ENCODE measurements at regions not wholly inside any gene's neighbourhood (a gene's known extent, or its start where the extent isn't known, plus 50 kb on each side); places are given as distances from the start of the nearest gene placed in this dataset.

DNA sequence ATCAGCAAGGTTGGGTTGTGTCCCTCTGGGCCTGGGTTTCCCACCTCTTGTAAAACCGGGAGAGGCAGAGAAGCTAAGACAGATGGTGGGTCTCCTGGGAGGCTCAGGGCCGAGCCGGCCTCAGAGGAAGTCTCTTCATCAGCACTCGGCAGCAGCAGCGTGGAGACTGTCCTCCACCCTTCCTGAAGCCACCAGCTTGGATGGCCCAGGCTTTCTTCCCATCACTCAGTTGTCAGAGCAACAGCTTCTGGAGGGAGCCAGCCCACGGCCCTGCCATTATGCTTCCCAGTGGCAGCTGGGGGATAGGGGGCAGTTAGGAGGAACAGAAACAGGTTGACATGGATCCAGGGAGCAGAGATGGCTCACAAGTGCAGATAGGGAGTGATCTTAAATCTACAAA is 191.0 kb downstream of the KATNAL1 start:
- WGBS (ENCODE audit: insufficient coverage), result 11% methylated on average over 6 of the region's 6 CpGs
- Histone ChIP-seq H3K27me3 (replicated peaks in 1 of 4; ENCODE audit: control extremely low read depth in 1 of 4, control insufficient read depth in 3 of 4, insufficient read depth in 4 of 4, low read length in 3 of 4) (peaks cover 0 to 7% (median 2%) of the 10 kb centered on the region in 4 experiments), H4K20me1 (ENCODE audit: control insufficient read depth, insufficient read depth, low read length, poor library complexity, severe bottlenecking) (no peaks in the 10 kb centered on the region), H3K4me1 (ENCODE audit: control insufficient read depth in 2 of 2, insufficient read depth in 2 of 2, low read length in 2 of 2) (peaks cover 18 to 31% of the 10 kb centered on the region in 2 donors), H3K79me2 (ENCODE audit: control insufficient read depth, insufficient read depth, low read length) (no peaks in the 10 kb centered on the region), H3K4me3 (ENCODE audit: control extremely low read depth in 1 of 5, extremely low read depth in 1 of 5, insufficient read depth in 1 of 5, low read depth in 2 of 5, low read length in 4 of 5) (no peak overlapping the region), H3K27ac (ENCODE audit: low read length in 2 of 2) (no peak overlapping the region), H3K36me3 (replicated peaks in 1 of 2; ENCODE audit: control extremely low read depth in 1 of 2, control insufficient read depth in 1 of 2, extremely low read depth in 1 of 2, insufficient read depth in 2 of 2, low read length in 1 of 2) (no peaks in the 10 kb centered on the region), H3K4me2 (replicated peaks; ENCODE audit: low read depth, low read length, poor library complexity, severe bottlenecking) (no peak overlapping the region), H3K9ac (ENCODE audit: low read length) (no peak overlapping the region), H3K9me3 (ENCODE audit: control extremely low read depth in 1 of 3, control insufficient read depth in 2 of 3, insufficient read depth in 1 of 3, low read length in 2 of 3) (no peaks in the 10 kb centered on the region), H2AFZ (ENCODE audit: insufficient read depth, low read depth, low read length, poor library complexity, severe bottlenecking) (no peak overlapping the region)
- no peak overlapping the region for H3K4me3 Mint-ChIP-seq
- no peak for ATAC-seq (ENCODE audit: low read depth)
- TF ChIP-seq, protein P1, sequence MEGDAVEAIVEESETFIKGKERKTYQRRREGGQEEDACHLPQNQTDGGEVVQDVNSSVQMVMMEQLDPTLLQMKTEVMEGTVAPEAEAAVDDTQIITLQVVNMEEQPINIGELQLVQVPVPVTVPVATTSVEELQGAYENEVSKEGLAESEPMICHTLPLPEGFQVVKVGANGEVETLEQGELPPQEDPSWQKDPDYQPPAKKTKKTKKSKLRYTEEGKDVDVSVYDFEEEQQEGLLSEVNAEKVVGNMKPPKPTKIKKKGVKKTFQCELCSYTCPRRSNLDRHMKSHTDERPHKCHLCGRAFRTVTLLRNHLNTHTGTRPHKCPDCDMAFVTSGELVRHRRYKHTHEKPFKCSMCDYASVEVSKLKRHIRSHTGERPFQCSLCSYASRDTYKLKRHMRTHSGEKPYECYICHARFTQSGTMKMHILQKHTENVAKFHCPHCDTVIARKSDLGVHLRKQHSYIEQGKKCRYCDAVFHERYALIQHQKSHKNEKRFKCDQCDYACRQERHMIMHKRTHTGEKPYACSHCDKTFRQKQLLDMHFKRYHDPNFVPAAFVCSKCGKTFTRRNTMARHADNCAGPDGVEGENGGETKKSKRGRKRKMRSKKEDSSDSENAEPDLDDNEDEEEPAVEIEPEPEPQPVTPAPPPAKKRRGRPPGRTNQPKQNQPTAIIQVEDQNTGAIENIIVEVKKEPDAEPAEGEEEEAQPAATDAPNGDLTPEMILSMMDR (IDR thresholded peaks at IDR 0.05), result no peak
- TF ChIP-seq EZH2 (IDR thresholded peaks at IDR 0.05; ENCODE audit: borderline replicate concordance, insufficient read depth, low read depth, low read length, poor library complexity, severe bottlenecking), result no peak
- ChIA-PET CTCF (interaction anchor here (1.2 to 9.5 kb wide), 8 partner anchors 15 to 608 kb away, joined by 4 to 286 read pairs (median 10); partner anchors contain the start of gene KATNAL1), POLR2A (no interaction called here)
- DNase-seq, result no peak
- H3K27ac Mint-ChIP-seq, result no peak overlapping the region
- H3K27me3 Mint-ChIP-seq, result peaks cover 21% of the 10 kb centered on the region
- intact Hi-C loops (cut with micrococcal nuclease), result loop anchor here (10.0 kb wide), 1 partner anchor 192 kb away; no protein-coding TSS in a partner anchor
- H3K4me1 Mint-ChIP-seq, result peaks cover 45% of the 10 kb centered on the region
- H3K9me3 Mint-ChIP-seq (ENCODE audit: insufficient read depth), result no peaks in the 10 kb centered on the region

DNA sequence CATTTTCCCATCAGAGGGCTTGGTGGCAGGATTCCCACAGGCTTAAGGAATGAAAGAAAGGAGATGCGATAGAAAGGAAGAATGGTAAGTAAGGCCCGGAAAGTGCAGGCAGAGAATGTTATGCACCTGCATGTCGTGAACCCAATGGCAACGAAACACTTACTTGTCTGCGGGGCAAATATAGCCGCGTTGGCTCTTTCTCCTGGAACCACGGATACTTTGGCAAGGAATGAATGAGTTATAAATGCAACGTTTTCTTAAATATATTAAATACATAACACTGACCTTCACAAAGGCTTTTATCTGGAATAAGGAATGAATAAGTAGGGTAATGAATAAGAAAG is 192.1 kb downstream of the KATNAL1 start:
- no peaks in the 10 kb centered on the region for H4K20me1 ChIP-seq (ENCODE audit: control insufficient read depth, insufficient read depth, low read length, poor library complexity, severe bottlenecking)
- ATAC-seq (ENCODE audit: low read depth) (no peak), DNase-seq (no peak)
- peak overlapping the region; percentile 66 for H3K27ac Mint-ChIP-seq
- no peak overlapping the region for H2AFZ ChIP-seq (ENCODE audit: insufficient read depth, low read depth, low read length, poor library complexity, severe bottlenecking)
- H3K27me3 Mint-ChIP-seq, result peaks cover 21% of the 10 kb centered on the region
- peak overlapping the region; percentile 84 for H3K4me3 Mint-ChIP-seq
- peak overlapping the region; percentile 76 for H3K4me2 ChIP-seq (replicated peaks; ENCODE audit: low read depth, low read length, poor library complexity, severe bottlenecking)
- H3K4me1 Mint-ChIP-seq, result peaks cover 33% of the 10 kb centered on the region
- no peaks in the 10 kb centered on the region for H3K79me2 ChIP-seq (ENCODE audit: control insufficient read depth, insufficient read depth, low read length)
- H3K4me3 ChIP-seq (ENCODE audit: control extremely low read depth in 1 of 5, extremely low read depth in 1 of 5, insufficient read depth in 1 of 5, low read depth in 2 of 5, low read length in 4 of 5), result peak overlapping the region in 4 of 5 experiments; percentile 11 to 72 (median 50)
- peaks cover 9 to 24% of the 10 kb centered on the region in 2 donors for H3K4me1 ChIP-seq (ENCODE audit: control insufficient read depth in 2 of 2, insufficient read depth in 2 of 2, low read length in 2 of 2)
- WGBS (ENCODE audit: insufficient coverage), result 38% methylated on average over 5 of the region's 9 CpGs
- peak overlapping the region; percentile 66 for H3K9ac ChIP-seq (ENCODE audit: low read length)
- TF ChIP-seq, protein P1 (IDR thresholded peaks at IDR 0.05), result peak; percentile 67
- TF ChIP-seq EZH2 (IDR thresholded peaks at IDR 0.05; ENCODE audit: borderline replicate concordance, insufficient read depth, low read depth, low read length, poor library complexity, severe bottlenecking), result no peak
- no peaks in the 10 kb centered on the region for H3K36me3 ChIP-seq (replicated peaks in 1 of 2; ENCODE audit: control extremely low read depth in 1 of 2, control insufficient read depth in 1 of 2, extremely low read depth in 1 of 2, insufficient read depth in 2 of 2, low read length in 1 of 2)
- H3K27me3 ChIP-seq (replicated peaks in 1 of 4; ENCODE audit: control extremely low read depth in 1 of 4, control insufficient read depth in 3 of 4, insufficient read depth in 4 of 4, low read length in 3 of 4), result peaks cover 0 to 7% (median 2%) of the 10 kb centered on the region in 4 experiments
- POLR2A ChIA-PET, result interaction anchor here (0.9 to 1.3 kb wide), 2 partner anchors 232 to 502 kb away, joined by 3 read pairs; partner anchors contain the start of gene USPL1
- intact Hi-C loops (cut with micrococcal nuclease), result loop anchor here (1.0 to 10.0 kb wide), 6 partner anchors 18 to 607 kb away; partner anchors contain the start of genes SLC7A1 and UBL3
- no peaks in the 10 kb centered on the region for H3K9me3 ChIP-seq (ENCODE audit: control extremely low read depth in 1 of 3, control insufficient read depth in 2 of 3, insufficient read depth in 1 of 3, low read length in 2 of 3)
- H3K27ac ChIP-seq (ENCODE audit: low read length in 2 of 2), result no peak overlapping the region
- no peaks in the 10 kb centered on the region for H3K9me3 Mint-ChIP-seq (ENCODE audit: insufficient read depth)
- CTCF ChIA-PET, result interaction anchor here (0.6 to 9.5 kb wide), 29 partner anchors 11 to 750 kb away, joined by 3 to 286 read pairs (median 5); partner anchors contain the start of gene KATNAL1

All from B cell (primary cell).